HUES6 (cell line): ENCODE measurements at regions not wholly inside any gene's neighbourhood (a gene's known extent, or its start where the extent isn't known, plus 50 kb on each side); places are given as distances from the start of the nearest gene placed in this dataset.

Experiments
- H3K27ac ChIP-seq: 2 replicates; pipeline ENCODE4 v1.7.0; 2013; ENCODE audit warnings: low read depth, mild to moderate bottlenecking, low read length, inconsistent platforms
- H3K27me3 ChIP-seq: 2 replicates; pipeline ENCODE4 v1.6.1; 2013; ENCODE audit warnings: low read length; ENCODE audit not compliant: control insufficient read depth, insufficient read depth
- H3K36me3 ChIP-seq: 2 replicates; pipeline ENCODE4 v1.6.1; 2013; ENCODE audit warnings: low read length; ENCODE audit not compliant: control insufficient read depth, insufficient read depth
- H3K4me1 ChIP-seq: 2 replicates; pipeline ENCODE4 v1.6.1; 2013; ENCODE audit warnings: low read length; ENCODE audit not compliant: control insufficient read depth, insufficient read depth
- H3K4me3 ChIP-seq: 2 replicates; pipeline ENCODE4 v1.5.1; 2013; ENCODE audit warnings: low read depth, low read length
- H3K9ac ChIP-seq: one replicate; pipeline ENCODE4 v1.6.1; 2013; ENCODE audit warnings: mild to moderate bottlenecking, low read length
- H3K9me3 ChIP-seq: 2 replicates; pipeline ENCODE4 v1.6.1; 2013; ENCODE audit warnings: low read depth, low read length; ENCODE audit not compliant: control insufficient read depth, insufficient read depth

DNA sequence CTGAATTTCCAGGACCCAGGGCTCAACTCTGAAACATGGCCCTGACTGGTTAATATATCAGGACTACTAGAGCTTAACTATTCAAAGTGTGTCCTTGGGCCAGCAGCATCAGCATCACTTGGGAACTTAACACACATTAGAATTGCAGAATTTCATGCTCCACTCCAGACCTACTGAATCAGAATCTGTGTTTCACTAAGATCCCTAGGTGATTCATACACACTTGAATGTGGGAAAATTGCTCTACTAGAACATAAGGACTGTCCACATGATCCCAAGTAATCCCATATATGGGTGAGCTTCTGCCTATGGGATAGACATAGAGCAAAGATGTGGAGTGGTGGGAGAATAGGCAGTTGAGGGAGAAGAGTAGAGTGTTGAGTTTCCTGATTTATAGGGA, 192.5 kb upstream of the CLNK start:
- Histone ChIP-seq H3K27me3 (no peaks in the 10 kb centered on the region), H3K27ac (no peak overlapping the region), H3K9me3 (0 out of 2 replicates have a peak, but pooled peaks cover 4% of the 10 kb centered on the region), H3K9ac (no peak overlapping the region), H3K4me3 (no peak overlapping the region), H3K36me3 (no peaks in the 10 kb centered on the region; the same call in 1 of the 2 replicates), H3K4me1 (no peaks in the 10 kb centered on the region)

DNA sequence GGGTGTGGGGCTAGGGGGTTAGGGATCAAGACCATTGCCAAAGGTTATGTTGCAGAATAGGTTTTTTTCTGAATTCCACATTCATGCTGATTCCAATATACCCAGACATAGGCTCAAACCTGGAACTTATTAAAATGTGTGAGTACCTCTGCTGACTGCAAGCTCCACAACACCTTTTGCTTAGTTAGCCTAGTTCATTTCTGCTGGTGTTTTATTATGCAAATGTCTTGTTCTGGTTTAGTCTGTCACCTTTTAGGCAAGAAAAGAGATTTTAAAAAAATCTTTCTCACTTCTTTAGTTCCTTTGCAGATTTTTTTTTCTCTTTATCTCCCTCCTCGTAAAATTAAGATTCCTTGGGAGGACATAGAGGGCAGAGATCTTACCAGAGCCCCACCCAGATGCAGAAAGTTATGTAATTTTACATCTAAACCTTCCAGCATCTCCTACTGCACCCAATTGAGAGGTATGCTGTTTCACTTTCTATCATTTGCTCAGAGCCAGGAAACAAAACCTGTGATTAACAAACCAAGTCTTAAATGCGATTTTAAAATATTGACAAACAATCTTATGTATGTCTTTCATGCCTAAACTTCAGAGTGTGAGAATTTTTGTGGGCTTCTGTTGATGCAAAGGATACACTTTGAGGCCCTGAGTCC, 190.7 kb upstream of the CLNK start:
- no peak overlapping the region for H3K4me3 ChIP-seq
- H3K9me3 ChIP-seq: 0 out of 2 replicates have a peak, but pooled peaks cover 4% of the 10 kb centered on the region

GRCh38 chr4:10873809-10874208, 189.2 kb upstream of the CLNK start:
- H3K4me1 ChIP-seq: no peaks in the 10 kb centered on the region
- H3K27me3 ChIP-seq: no peaks in the 10 kb centered on the region
- H3K4me3 ChIP-seq: no peak overlapping the region

More for the DNA sequence above, 190.7 kb upstream of the CLNK start:
- H3K9ac ChIP-seq: no peak overlapping the region
- H3K27me3 ChIP-seq: no peaks in the 10 kb centered on the region
- H3K27ac ChIP-seq: no peak overlapping the region
- no peaks in the 10 kb centered on the region for H3K4me1 ChIP-seq
- no peaks in the 10 kb centered on the region; the same call in 1 of the 2 replicates for H3K36me3 ChIP-seq

GRCh38 chr4:10872833-10873517, 188.4 kb upstream of the CLNK start:
- 0 out of 2 replicates have a peak, but pooled peaks cover 4% of the 10 kb centered on the region for H3K9me3 ChIP-seq

More at GRCh38 chr4:10873809-10874208, 189.2 kb upstream of the CLNK start:
- no peak overlapping the region for H3K9ac ChIP-seq
- H3K36me3 ChIP-seq: no peaks in the 10 kb centered on the region; the same call in 1 of the 2 replicates
- no peak overlapping the region for H3K27ac ChIP-seq
- 0 out of 2 replicates have a peak, but pooled peaks cover 4% of the 10 kb centered on the region for H3K9me3 ChIP-seq

DNA sequence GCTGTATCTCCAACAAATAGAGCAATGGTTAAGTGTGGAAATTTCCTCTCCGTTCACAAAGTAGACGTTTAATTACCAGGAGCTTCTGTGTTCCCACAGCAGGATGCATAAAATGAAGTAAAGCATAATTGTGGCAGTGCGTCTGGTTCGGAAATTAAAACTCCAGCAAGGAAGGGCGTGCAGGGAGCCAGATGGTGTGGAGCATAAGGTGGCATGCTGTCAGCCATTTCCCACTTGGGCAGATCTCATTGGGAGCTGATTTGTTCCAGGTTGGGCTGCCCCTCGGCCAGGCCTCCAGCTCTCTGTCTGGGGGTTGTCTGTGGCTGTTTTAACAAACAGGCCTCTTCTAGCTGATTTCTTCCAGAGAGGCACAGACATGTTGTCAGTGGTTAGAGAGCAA, 182.1 kb upstream of the CLNK start:
- Histone ChIP-seq H3K9ac (no peak overlapping the region), H3K27me3 (no peaks in the 10 kb centered on the region), H3K4me1 (no peaks in the 10 kb centered on the region), H3K27ac (no peak overlapping the region), H3K9me3 (0 out of 2 replicates have a peak, but pooled peaks cover 2% of the 10 kb centered on the region), H3K36me3 (no peaks in the 10 kb centered on the region), H3K4me3 (no peak overlapping the region)

More at GRCh38 chr4:10872833-10873517, 188.4 kb upstream of the CLNK start:
- no peaks in the 10 kb centered on the region for H3K4me1 ChIP-seq
- no peaks in the 10 kb centered on the region for H3K27me3 ChIP-seq
- H3K36me3 ChIP-seq: no peaks in the 10 kb centered on the region; the same call in 1 of the 2 replicates
- H3K27ac ChIP-seq: no peak overlapping the region
- no peak overlapping the region for H3K4me3 ChIP-seq
- H3K9ac ChIP-seq: no peak overlapping the region

- H3K9ac ChIP-seq: no peak overlapping the region
These were observed 176.5 kb upstream of the CLNK start for GRCh38 chr4:10861036-10861435.

GRCh38 chr4:10856271-10856782, 171.8 kb upstream of the CLNK start:
- H3K9me3 ChIP-seq: peaks cover 11% of the 10 kb centered on the region; the same call in 1 of the 2 replicates
- H3K4me1 ChIP-seq: no peaks in the 10 kb centered on the region
- no peak overlapping the region for H3K4me3 ChIP-seq
- no peak overlapping the region for H3K27ac ChIP-seq
- no peaks in the 10 kb centered on the region for H3K27me3 ChIP-seq
- no peak overlapping the region for H3K9ac ChIP-seq
- H3K36me3 ChIP-seq: no peaks in the 10 kb centered on the region

More at GRCh38 chr4:10861036-10861435, 176.5 kb upstream of the CLNK start:
- Histone ChIP-seq H3K36me3 (no peaks in the 10 kb centered on the region), H3K4me3 (no peak overlapping the region), H3K27ac (no peak overlapping the region), H3K9me3 (peaks cover 11% of the 10 kb centered on the region; the same call in 1 of the 2 replicates), H3K27me3 (no peaks in the 10 kb centered on the region), H3K4me1 (no peaks in the 10 kb centered on the region)

- Histone ChIP-seq H3K27ac (no peak overlapping the region), H3K27me3 (no peaks in the 10 kb centered on the region), H3K4me1 (no peaks in the 10 kb centered on the region), H3K9ac (no peak overlapping the region), H3K9me3 (peaks cover 11% of the 10 kb centered on the region; the same call in 1 of the 2 replicates), H3K4me3 (no peak overlapping the region), H3K36me3 (no peaks in the 10 kb centered on the region)
These were observed 168.6 kb upstream of the CLNK start for GRCh38 chr4:10853196-10853595.

- no peak overlapping the region for H3K9ac ChIP-seq
- no peak overlapping the region for H3K4me3 ChIP-seq
- no peaks in the 10 kb centered on the region for H3K36me3 ChIP-seq
- no peaks in the 10 kb centered on the region for H3K9me3 ChIP-seq
- H3K4me1 ChIP-seq: peaks cover 4% of the 10 kb centered on the region; the same call in 1 of the 2 replicates
- no peaks in the 10 kb centered on the region for H3K27me3 ChIP-seq
- H3K27ac ChIP-seq: no peak overlapping the region
These were observed 157.1 kb upstream of the CLNK start for GRCh38 chr4:10841697-10842096.

- H3K27me3 ChIP-seq: no peaks in the 10 kb centered on the region
- H3K9ac ChIP-seq: no peak overlapping the region
- H3K36me3 ChIP-seq: no peaks in the 10 kb centered on the region
- no peaks in the 10 kb centered on the region for H3K9me3 ChIP-seq
- H3K27ac ChIP-seq: no peak overlapping the region
- no peaks in the 10 kb centered on the region; the same call in 1 of the 2 replicates for H3K4me1 ChIP-seq
- no peak overlapping the region for H3K4me3 ChIP-seq
These were observed 152.6 kb upstream of the CLNK start for GRCh38 chr4:10837151-10837550.
